ENCODE measurements at regions not wholly inside any gene's neighbourhood (a gene's known extent, or its start where the extent isn't known, plus 50 kb on each side); places are given as distances from the start of the nearest gene placed in this dataset.

GRCh38 chr4:178333355-178333754, 891.1 kb upstream of the AGA start:
- Histone ChIP-seq H3K4me1 (replicated peaks in 1 of 2) (no peaks in the 10 kb centered on the region), H3K27ac (no peak overlapping the region), H3K4me3 (no peak overlapping the region)
- WGBS, 10 experiments, result 0 to 100% (median 87%) methylated on average over 2 to 4 of the region's 4 CpGs
- in situ Hi-C loops (cut with MboI; ENCODE audit: low pct_unique_long_range_greater_than_20kb in 2 of 9, low sequenced_read_pairs in 9 of 9, unreplicated experiment in 9 of 9), result no loop called here
- ATAC-seq (replicated peaks in 6 of 8), result no peak

DNA sequence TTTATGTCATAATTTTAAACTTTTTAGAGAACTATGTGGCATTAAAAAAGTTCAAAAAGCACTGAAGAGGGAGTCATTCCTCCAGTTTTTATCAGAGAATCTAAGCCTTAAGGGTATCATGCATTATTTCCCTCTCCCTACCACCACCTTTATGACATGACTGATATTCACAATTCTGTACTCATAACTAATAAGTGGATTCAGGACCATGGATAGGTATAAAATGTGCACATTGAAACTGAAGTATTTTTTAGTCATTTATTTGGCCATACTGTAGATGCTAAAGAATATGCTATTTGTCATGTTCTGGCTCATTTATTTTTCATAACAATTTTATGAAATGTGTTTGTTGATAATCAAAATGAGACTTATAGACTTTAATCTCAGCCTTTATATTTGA, 897.5 kb upstream of the AGA start:
- Histone ChIP-seq H3K4me1 (replicated peaks in 1 of 2) (no peaks in the 10 kb centered on the region), H3K27ac (no peak overlapping the region), H3K4me3 (no peak overlapping the region)
- in situ Hi-C loops (cut with MboI; ENCODE audit: low pct_unique_long_range_greater_than_20kb in 2 of 9, low sequenced_read_pairs in 9 of 9, unreplicated experiment in 9 of 9), result no loop called here
- ATAC-seq (replicated peaks in 6 of 8), result no peak

DNA sequence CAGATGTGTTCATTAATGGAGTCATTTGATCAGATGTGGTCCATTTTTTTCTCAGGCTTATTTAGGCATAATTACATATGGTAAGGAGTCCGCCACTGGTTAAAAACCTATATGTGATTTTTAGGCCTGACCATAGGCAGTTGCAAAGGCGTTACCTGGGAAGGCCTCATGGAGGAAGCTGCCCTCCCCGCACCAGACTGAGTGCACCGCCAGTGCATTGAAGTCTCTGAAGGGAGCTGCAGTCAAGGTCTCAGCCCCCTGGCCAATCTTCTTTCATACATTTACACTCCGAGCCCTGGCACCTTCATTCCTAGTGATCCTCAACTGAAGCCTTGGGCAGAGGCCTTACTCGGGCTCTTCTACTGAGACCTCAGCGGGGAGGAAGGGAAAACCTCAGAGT, 898.2 kb upstream of the AGA start:
- Histone ChIP-seq H3K4me1 (replicated peaks in 1 of 2) (no peaks in the 10 kb centered on the region), H3K27ac (no peak overlapping the region), H3K4me3 (no peak overlapping the region)
- in situ Hi-C loops (cut with MboI; ENCODE audit: low pct_unique_long_range_greater_than_20kb in 2 of 9, low sequenced_read_pairs in 9 of 9, unreplicated experiment in 9 of 9), result no loop called here
- 0 to 100% (median 77%) methylated on average over 1 to 6 of the region's 7 CpGs; no CpG with 5 or more reads in 1 of the 10 experiments for WGBS, 10 experiments
- no peak for ATAC-seq (replicated peaks in 6 of 8)

GRCh38 chr4:178344096-178344495, 901.9 kb upstream of the AGA start:
- in situ Hi-C loops (cut with MboI; ENCODE audit: low pct_unique_long_range_greater_than_20kb in 2 of 9, low sequenced_read_pairs in 9 of 9, unreplicated experiment in 9 of 9), result no loop called here
- Histone ChIP-seq H3K4me1 (replicated peaks in 1 of 2) (no peaks in the 10 kb centered on the region), H3K4me3 (no peak overlapping the region), H3K27ac (no peak overlapping the region)
- ATAC-seq (replicated peaks in 6 of 8), result no peak

GRCh38 chr4:178347111-178347510, 904.9 kb upstream of the AGA start:
- in situ Hi-C loops (cut with MboI; ENCODE audit: low pct_unique_long_range_greater_than_20kb in 2 of 9, low sequenced_read_pairs in 9 of 9, unreplicated experiment in 9 of 9), result no loop called here
- Histone ChIP-seq H3K4me3 (no peak overlapping the region), H3K27ac (no peak overlapping the region), H3K4me1 (replicated peaks in 1 of 2) (no peaks in the 10 kb centered on the region)
- no peak for ATAC-seq (replicated peaks in 6 of 8)

DNA sequence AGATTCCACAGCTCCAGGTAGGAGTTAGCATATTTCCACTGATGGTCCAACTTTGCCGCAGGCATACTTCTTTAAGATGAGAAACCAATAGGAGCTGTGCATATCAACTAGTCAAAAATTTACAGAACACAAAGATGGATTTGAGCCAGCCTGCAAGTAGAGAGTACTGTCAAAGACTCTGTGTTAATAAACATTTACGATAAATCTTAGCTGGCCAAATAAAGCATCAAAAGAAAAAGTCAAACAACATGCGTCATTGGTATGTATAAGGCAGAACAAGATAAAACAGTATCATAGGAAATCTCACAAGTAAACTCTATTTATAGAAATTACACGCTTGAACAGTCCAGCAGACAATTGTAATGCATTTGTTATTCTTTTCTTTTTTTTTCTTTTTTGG, 907.4 kb upstream of the AGA start:
- Histone ChIP-seq H3K4me1 (replicated peaks in 1 of 2) (no peaks in the 10 kb centered on the region), H3K4me3 (no peak overlapping the region), H3K27ac (no peak overlapping the region)
- ATAC-seq (replicated peaks in 6 of 8), result no peak
- in situ Hi-C loops (cut with MboI; ENCODE audit: low pct_unique_long_range_greater_than_20kb in 2 of 9, low sequenced_read_pairs in 9 of 9, unreplicated experiment in 9 of 9), result no loop called here
- 35 to 100% (median 86%) methylated on average over 1 to 4 of the region's 4 CpGs for WGBS, 10 experiments

GRCh38 chr4:178351185-178351584, 908.9 kb upstream of the AGA start:
- in situ Hi-C loops (cut with MboI; ENCODE audit: low pct_unique_long_range_greater_than_20kb in 2 of 9, low sequenced_read_pairs in 9 of 9, unreplicated experiment in 9 of 9), result no loop called here
- H3K4me1 ChIP-seq (replicated peaks in 1 of 2), result no peaks in the 10 kb centered on the region
- H3K4me3 ChIP-seq, result no peak overlapping the region
- no peak for ATAC-seq (replicated peaks in 6 of 8)
- no peak overlapping the region for H3K27ac ChIP-seq

- Histone ChIP-seq H3K27ac (no peak overlapping the region), H3K4me3 (no peak overlapping the region), H3K4me1 (replicated peaks in 1 of 2) (no peaks in the 10 kb centered on the region)
- 0 to 100% (median 92%) methylated on average over 1 to 2 of the region's 2 CpGs; no CpG with 5 or more reads in 1 of the 10 experiments for WGBS, 10 experiments
- in situ Hi-C loops (cut with MboI; ENCODE audit: low pct_unique_long_range_greater_than_20kb in 2 of 9, low sequenced_read_pairs in 9 of 9, unreplicated experiment in 9 of 9), result no loop called here
- no peak for ATAC-seq (replicated peaks in 6 of 8)
Measured at GRCh38 chr4:178356725-178357124, 914.5 kb upstream of the AGA start.

DNA sequence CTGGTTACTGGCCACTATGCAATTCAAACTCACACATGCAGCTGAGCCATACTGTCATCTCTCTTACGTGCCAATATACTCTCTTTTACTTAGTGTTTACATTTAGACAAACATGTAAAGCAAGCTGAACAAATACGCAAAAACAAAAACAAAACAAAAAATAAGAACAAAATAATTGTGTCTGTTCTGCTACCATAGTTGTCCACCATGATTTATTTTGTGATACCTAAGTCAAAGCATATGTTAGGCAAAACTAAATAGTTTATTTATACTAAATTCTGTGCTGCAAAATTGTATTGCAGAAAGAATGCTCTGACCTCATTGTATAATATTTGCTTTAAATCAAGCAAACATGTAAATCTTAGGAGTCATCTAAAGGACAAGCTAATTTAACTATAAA, 943.2 kb upstream of the AGA start:
- in situ Hi-C loops (cut with MboI; ENCODE audit: low pct_unique_long_range_greater_than_20kb in 2 of 9, low sequenced_read_pairs in 9 of 9, unreplicated experiment in 9 of 9), result no loop called here
- Histone ChIP-seq H3K4me3 (no peak overlapping the region), H3K4me1 (replicated peaks in 1 of 2) (no peaks in the 10 kb centered on the region), H3K27ac (no peak overlapping the region)
- WGBS, 10 experiments, result 0 to 100% (median 90%) methylated on average over 1 to 2 of the region's 2 CpGs; no CpG with 5 or more reads in 1 of the 10 experiments
- ATAC-seq (replicated peaks in 6 of 8), result no peak

GRCh38 chr4:178387756-178388155, 945.5 kb upstream of the AGA start:
- H3K27ac ChIP-seq, result no peak overlapping the region
- ATAC-seq (replicated peaks in 6 of 8), result peak in 3 of 8 experiments; percentile 53 to 92 (median 68)
- in situ Hi-C loops (cut with MboI; ENCODE audit: low pct_unique_long_range_greater_than_20kb in 2 of 9, low sequenced_read_pairs in 9 of 9, unreplicated experiment in 9 of 9), result no loop called here
- WGBS, 10 experiments, result 13 to 77% (median 53%) methylated on average over 1 to 2 of the region's 2 CpGs; no CpG with 5 or more reads in 2 of the 10 experiments
- no peaks in the 10 kb centered on the region for H3K4me1 ChIP-seq (replicated peaks in 1 of 2)
- no peak overlapping the region for H3K4me3 ChIP-seq

DNA sequence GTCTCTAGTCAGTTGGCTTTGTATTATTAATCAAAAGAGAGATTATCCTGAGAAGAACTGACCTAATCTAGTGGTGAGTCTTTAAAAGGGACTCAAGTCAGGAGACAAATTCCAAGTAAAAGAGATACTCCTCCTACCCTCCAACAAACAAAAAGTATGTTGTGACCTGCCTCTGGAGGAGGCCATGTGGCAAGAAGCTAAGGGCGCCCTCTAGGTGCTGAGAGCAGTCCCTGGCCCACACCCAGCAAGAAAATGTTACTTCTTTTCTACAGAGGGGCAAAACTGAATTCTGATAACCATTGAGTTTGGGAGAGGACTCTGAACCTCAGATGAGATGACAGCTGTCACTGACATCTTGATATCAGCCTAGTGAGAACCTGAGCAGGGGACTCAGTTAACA, 953.6 kb upstream of the AGA start:
- no peak for ATAC-seq (replicated peaks in 6 of 8)
- WGBS, 10 experiments, result 50 to 80% (median 78%) methylated on average over 1 of the region's 1 CpG; no CpG with 5 or more reads in 5 of the 10 experiments
- H3K4me1 ChIP-seq (replicated peaks in 1 of 2), result peaks cover 0 to 4% of the 10 kb centered on the region in 2 donors
- in situ Hi-C loops (cut with MboI; ENCODE audit: low pct_unique_long_range_greater_than_20kb in 2 of 9, low sequenced_read_pairs in 9 of 9, unreplicated experiment in 9 of 9), result no loop called here
- H3K4me3 ChIP-seq, result no peak overlapping the region
- no peak overlapping the region for H3K27ac ChIP-seq

DNA sequence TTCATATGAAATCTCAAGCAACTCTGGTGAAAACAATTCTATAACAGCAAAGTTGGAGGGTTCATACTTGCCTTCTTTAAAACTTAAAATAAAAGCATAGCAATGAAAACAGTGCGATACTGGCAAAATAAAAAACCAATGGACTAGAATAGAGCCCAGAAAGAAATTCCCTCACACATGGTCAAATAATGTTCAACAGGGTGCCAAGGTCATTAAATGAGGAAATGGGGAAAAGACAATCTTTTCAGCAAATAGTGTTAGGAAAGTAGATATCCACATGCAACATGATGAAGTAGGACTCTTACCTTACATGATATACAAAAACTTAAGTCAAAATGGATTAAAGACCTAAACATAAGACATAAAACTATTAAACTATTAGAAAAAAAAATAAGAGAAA, 970.2 kb upstream of the AGA start:
- ATAC-seq (replicated peaks in 6 of 8), result no peak
- in situ Hi-C loops (cut with MboI; ENCODE audit: low pct_unique_long_range_greater_than_20kb in 2 of 9, low sequenced_read_pairs in 9 of 9, unreplicated experiment in 9 of 9), result no loop called here
- 0 to 100% (median 73%) methylated on average over 1 of the region's 1 CpG; no CpG with 5 or more reads in 2 of the 10 experiments for WGBS, 10 experiments

GRCh38 chr4:178414042-178414441, 971.8 kb upstream of the AGA start:
- Histone ChIP-seq H3K4me3 (no peak overlapping the region), H3K4me1 (replicated peaks in 1 of 2) (no peaks in the 10 kb centered on the region), H3K27ac (no peak overlapping the region)
- in situ Hi-C loops (cut with MboI; ENCODE audit: low pct_unique_long_range_greater_than_20kb in 2 of 9, low sequenced_read_pairs in 9 of 9, unreplicated experiment in 9 of 9), result no loop called here
- no peak for ATAC-seq (replicated peaks in 6 of 8)
- WGBS, 10 experiments, result 4 to 66% (median 31%) methylated on average over 2 to 4 of the region's 4 CpGs; no CpG with 5 or more reads in 2 of the 10 experiments

More for the DNA sequence above, 970.2 kb upstream of the AGA start:
- Histone ChIP-seq H3K4me3 (no peak overlapping the region), H3K27ac (no peak overlapping the region), H3K4me1 (replicated peaks in 1 of 2) (no peaks in the 10 kb centered on the region)

DNA sequence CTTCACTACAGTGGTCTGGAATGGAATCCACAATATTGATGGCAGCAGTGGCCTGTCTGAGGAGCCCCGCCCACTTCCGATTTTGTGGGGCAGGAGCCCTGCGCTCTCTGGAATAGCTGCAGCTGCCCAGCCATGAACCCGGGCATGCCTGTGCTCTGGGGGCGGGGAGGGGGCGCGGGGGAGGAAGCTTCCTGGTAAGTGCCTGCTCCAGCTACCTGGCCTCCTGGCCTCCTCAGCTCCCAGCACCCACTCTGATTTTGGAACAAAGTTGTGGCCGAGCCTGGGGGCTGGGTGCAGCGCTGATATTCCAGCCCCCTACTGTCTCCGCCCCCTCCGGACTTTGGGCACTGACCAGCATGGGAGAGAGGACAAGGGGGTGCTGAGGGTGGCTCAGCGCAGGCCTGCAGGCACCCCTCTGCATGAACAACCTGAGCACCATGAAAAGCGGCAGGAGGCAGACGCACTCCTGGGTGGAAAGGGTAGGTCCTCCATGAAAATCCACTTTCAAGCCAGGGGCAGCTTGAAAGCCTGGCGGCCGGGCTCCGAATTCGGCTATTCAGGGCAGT, 972.7 kb upstream of the AGA start:
- Histone ChIP-seq H3K27ac (no peak overlapping the region), H3K4me3 (no peak overlapping the region), H3K4me1 (replicated peaks in 1 of 2) (no peaks in the 10 kb centered on the region)
- in situ Hi-C loops (cut with MboI; ENCODE audit: low pct_unique_long_range_greater_than_20kb in 2 of 9, low sequenced_read_pairs in 9 of 9, unreplicated experiment in 9 of 9), result no loop called here
- no peak for ATAC-seq (replicated peaks in 6 of 8)
- WGBS, 10 experiments, result 57 to 100% (median 90%) methylated on average over 2 to 7 of the region's 18 CpGs; no CpG with 5 or more reads in 5 of the 10 experiments
